PFSK-1 (cell line): ENCODE measurements at regions not wholly inside any gene's neighbourhood (a gene's known extent, or its start where the extent isn't known, plus 50 kb on each side); places are given as distances from the start of the nearest gene placed in this dataset.

Experiments
- FOXP2 ChIP-seq: optimal IDR thresholded peaks from 2 replicates; pipeline ENCODE3; 2011; ENCODE audit warnings: borderline replicate concordance, control low read depth, inconsistent platforms; ENCODE audit not compliant: insufficient read depth; ENCODE audit errors: extremely low read length, extremely low read depth
- POLR2AphosphoS5 ChIP-seq: IDR thresholded peaks from 2 replicates; pipeline ENCODE4 v1.6.1; 2012; ENCODE audit warnings: low read depth, mild to moderate bottlenecking, control low read depth, low read length, moderate library complexity
- SIN3A ChIP-seq: IDR thresholded peaks from 2 replicates; pipeline ENCODE4 v1.6.1; 2012; ENCODE audit warnings: mild to moderate bottlenecking, low read length, moderate library complexity, borderline replicate concordance; ENCODE audit not compliant: insufficient read depth
- TAF1 ChIP-seq: IDR thresholded peaks from 2 replicates; pipeline ENCODE4 v1.6.1; 2012; ENCODE audit warnings: low read length, control low read depth, borderline replicate concordance; ENCODE audit not compliant: insufficient read depth
- TF ChIP-seq, protein P1 (sequence below), 2 experiments: IDR thresholded peaks; 2 replicates each; pipeline versions ENCODE4 v1.6.1 to v1.8.0; 2011 to 2012; ENCODE audit warnings: low read depth in 2 of 2, low read length in 2 of 2, control low read depth in 1 of 2, inconsistent platforms in 1 of 2, mild to moderate bottlenecking in 1 of 2, moderate library complexity in 1 of 2; ENCODE audit not compliant: insufficient read depth in 1 of 2

GRCh38 chr2:219792446-219792845 is 165.0 kb downstream of the SLC4A3 start:
- no peak for TF ChIP-seq SIN3A

- TF ChIP-seq, protein P1, sequence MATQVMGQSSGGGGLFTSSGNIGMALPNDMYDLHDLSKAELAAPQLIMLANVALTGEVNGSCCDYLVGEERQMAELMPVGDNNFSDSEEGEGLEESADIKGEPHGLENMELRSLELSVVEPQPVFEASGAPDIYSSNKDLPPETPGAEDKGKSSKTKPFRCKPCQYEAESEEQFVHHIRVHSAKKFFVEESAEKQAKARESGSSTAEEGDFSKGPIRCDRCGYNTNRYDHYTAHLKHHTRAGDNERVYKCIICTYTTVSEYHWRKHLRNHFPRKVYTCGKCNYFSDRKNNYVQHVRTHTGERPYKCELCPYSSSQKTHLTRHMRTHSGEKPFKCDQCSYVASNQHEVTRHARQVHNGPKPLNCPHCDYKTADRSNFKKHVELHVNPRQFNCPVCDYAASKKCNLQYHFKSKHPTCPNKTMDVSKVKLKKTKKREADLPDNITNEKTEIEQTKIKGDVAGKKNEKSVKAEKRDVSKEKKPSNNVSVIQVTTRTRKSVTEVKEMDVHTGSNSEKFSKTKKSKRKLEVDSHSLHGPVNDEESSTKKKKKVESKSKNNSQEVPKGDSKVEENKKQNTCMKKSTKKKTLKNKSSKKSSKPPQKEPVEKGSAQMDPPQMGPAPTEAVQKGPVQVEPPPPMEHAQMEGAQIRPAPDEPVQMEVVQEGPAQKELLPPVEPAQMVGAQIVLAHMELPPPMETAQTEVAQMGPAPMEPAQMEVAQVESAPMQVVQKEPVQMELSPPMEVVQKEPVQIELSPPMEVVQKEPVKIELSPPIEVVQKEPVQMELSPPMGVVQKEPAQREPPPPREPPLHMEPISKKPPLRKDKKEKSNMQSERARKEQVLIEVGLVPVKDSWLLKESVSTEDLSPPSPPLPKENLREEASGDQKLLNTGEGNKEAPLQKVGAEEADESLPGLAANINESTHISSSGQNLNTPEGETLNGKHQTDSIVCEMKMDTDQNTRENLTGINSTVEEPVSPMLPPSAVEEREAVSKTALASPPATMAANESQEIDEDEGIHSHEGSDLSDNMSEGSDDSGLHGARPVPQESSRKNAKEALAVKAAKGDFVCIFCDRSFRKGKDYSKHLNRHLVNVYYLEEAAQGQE (IDR thresholded peaks at IDR 0.05; ENCODE audit: insufficient read depth in 1 of 2, low read depth in 2 of 2, low read length in 2 of 2): no peak
- TF ChIP-seq FOXP2 (no peak), POLR2AphosphoS5 (no peak), TAF1 (no peak), SIN3A (no peak)
Observed at GRCh38 chr2:219798430-219798829, 171.0 kb downstream of the SLC4A3 start.

DNA sequence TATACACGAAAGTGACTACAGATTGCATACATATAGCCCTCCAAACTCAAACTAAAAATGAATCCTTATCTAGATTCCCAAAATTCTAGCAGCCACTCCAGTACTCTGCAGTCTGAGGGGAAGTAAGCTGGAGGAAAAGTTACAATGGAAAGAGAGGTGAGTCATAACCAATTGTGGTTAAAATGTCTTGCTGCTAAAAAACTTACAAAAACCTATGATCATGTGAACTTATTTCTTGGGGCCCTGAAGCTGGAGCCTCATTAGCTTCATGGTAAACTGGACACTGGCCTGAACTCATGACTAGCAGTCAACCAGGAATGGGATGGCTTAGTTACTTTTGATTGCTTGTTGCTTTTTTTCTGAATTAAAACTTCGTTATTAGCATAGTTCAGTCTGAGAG is 175.9 kb downstream of the SLC4A3 start:
- TF ChIP-seq, protein P1 (IDR thresholded peaks at IDR 0.05; ENCODE audit: insufficient read depth in 1 of 2, low read depth in 2 of 2, low read length in 2 of 2): no peak
- TF ChIP-seq FOXP2 (no peak), POLR2AphosphoS5 (no peak), TAF1 (no peak), SIN3A (no peak)

DNA sequence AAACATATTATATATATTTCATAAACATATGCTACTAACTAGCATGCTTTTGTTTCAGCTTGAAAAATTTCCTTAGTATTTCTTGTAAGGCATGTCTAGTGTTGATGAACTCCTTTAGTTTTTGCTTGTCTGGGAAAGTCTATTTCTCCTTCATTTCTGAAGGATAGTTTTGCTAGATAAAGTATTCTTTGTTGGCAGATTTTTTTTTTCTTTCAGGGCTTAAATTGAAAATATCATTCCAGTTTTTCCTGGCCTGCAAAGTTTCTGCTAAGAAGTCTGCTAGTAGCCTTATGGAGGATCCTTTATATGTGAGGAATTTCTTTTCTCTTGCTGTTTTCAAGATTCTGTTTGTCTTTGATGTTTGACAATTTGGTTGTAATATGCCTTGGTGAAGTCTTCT is 183.5 kb downstream of the SLC4A3 start:
- TF ChIP-seq POLR2AphosphoS5 (no peak), FOXP2 (no peak), TAF1 (no peak), SIN3A (no peak)
- TF ChIP-seq, protein P1 (IDR thresholded peaks at IDR 0.05; ENCODE audit: insufficient read depth in 1 of 2, low read depth in 2 of 2, low read length in 2 of 2): no peak

DNA sequence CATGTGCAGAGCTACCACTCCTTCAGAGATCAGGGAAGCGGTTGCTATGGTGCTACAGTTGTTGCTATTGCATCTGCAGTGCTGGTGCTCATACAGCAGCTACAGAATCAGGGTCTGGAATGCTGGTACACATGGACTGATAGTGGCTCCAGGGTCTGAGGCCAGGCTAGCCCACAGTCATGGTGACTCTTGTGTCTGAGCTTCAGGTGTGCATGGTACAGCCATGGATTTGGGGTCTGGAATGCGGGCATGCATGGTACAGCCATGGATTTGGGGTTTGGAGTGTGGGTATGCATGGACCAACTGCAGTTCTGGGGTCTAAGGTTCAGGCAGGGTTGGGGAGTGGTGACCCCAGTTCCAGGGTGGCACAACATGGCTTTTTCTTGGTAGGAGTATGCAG is 185.2 kb downstream of the SLC4A3 start:
- TF ChIP-seq SIN3A: no peak
- TF ChIP-seq POLR2AphosphoS5: no peak
- TF ChIP-seq, protein P1 (IDR thresholded peaks at IDR 0.05; ENCODE audit: insufficient read depth in 1 of 2, low read depth in 2 of 2, low read length in 2 of 2): no peak
- no peak for TF ChIP-seq TAF1
- TF ChIP-seq FOXP2: no peak

DNA sequence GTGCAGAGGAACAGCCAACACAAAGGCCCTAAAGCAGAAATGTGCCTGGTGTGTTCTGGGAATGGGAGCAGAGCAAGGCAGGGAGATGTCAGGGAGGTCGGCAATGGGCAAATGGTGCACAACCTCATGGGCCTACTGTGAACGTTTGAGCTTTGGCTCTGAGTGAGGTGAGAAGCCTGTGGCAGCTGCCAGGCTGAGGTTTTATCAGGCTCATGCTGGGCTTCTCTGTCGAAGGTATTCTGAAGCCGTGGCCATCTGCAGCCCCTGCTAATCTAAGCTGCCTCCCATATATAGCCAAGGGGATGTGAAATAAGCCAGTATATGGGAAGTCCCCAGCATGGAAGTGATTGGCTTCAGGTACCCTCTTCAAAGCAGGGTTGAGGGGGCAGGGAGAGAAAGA is 193.3 kb downstream of the SLC4A3 start:
- TF ChIP-seq POLR2AphosphoS5: no peak
- TF ChIP-seq FOXP2: no peak
- TF ChIP-seq, protein P1 (IDR thresholded peaks at IDR 0.05; ENCODE audit: insufficient read depth in 1 of 2, low read depth in 2 of 2, low read length in 2 of 2): no peak
- TF ChIP-seq TAF1: no peak
- no peak for TF ChIP-seq SIN3A
